ENCODE measurements at regions not wholly inside any gene's neighbourhood (a gene's known extent, or its start where the extent isn't known, plus 50 kb on each side); places are given as distances from the start of the nearest gene placed in this dataset.

GRCh38 chr6:163720460-163721235 is 306.1 kb downstream of the QKI start:
- Histone ChIP-seq H3K4me2 (ENCODE audit: low read depth, low read length) (no peak overlapping the region), H3K27me3 (replicated peaks; ENCODE audit: insufficient read depth, low read length) (no peaks in the 10 kb centered on the region), H3K4me3 (ENCODE audit: low read length) (no peak overlapping the region), H3K36me3 (replicated peaks; ENCODE audit: insufficient read depth, low read length) (no peaks in the 10 kb centered on the region), H3F3A (ENCODE audit: insufficient read depth, low read length) (no peaks in the 10 kb centered on the region), H3K9me2 (replicated peaks; ENCODE audit: insufficient read depth, low read length) (no peaks in the 10 kb centered on the region), H3K9ac (ENCODE audit: low read length) (no peak overlapping the region), H2AFZ (ENCODE audit: low read length) (no peak overlapping the region), H3K4me1 (ENCODE audit: low read length) (0 out of 2 replicates have a peak, but pooled peaks cover 8% of the 10 kb centered on the region), H3K9me3 (replicated peaks; ENCODE audit: insufficient read depth, low read length) (no peaks in the 10 kb centered on the region), H3K79me2 (ENCODE audit: low read length) (no peaks in the 10 kb centered on the region), H4K20me1 (ENCODE audit: insufficient read depth, low read length) (no peaks in the 10 kb centered on the region), H3K27ac (ENCODE audit: low read length) (no peak overlapping the region)
- DNase-seq, result no peak
- TF ChIP-seq EZH2 (optimal IDR thresholded peaks at IDR 0.05; ENCODE audit: low read depth, low read length) (no peak), EZH2phosphoT487 (IDR thresholded peaks at IDR 0.05; ENCODE audit: low read length) (no peak), CTCF (IDR thresholded peaks at IDR 0.05; ENCODE audit: low read length) (no peak)

GRCh38 chr6:163720005-163720404 is 305.5 kb downstream of the QKI start:
- Histone ChIP-seq H3K4me1 (ENCODE audit: low read length) (0 out of 2 replicates have a peak, but pooled peaks cover 8% of the 10 kb centered on the region), H3K4me2 (ENCODE audit: low read depth, low read length) (no peak overlapping the region), H3K27ac (ENCODE audit: low read length) (no peak overlapping the region), H3K9me3 (replicated peaks; ENCODE audit: insufficient read depth, low read length) (no peaks in the 10 kb centered on the region), H2AFZ (ENCODE audit: low read length) (no peak overlapping the region), H4K20me1 (ENCODE audit: insufficient read depth, low read length) (no peaks in the 10 kb centered on the region), H3F3A (ENCODE audit: insufficient read depth, low read length) (no peaks in the 10 kb centered on the region), H3K36me3 (replicated peaks; ENCODE audit: insufficient read depth, low read length) (no peaks in the 10 kb centered on the region), H3K9me2 (replicated peaks; ENCODE audit: insufficient read depth, low read length) (no peaks in the 10 kb centered on the region), H3K9ac (ENCODE audit: low read length) (no peak overlapping the region), H3K4me3 (ENCODE audit: low read length) (no peak overlapping the region), H3K27me3 (replicated peaks; ENCODE audit: insufficient read depth, low read length) (no peaks in the 10 kb centered on the region), H3K79me2 (ENCODE audit: low read length) (no peaks in the 10 kb centered on the region)
- DNase-seq, result no peak
- TF ChIP-seq CTCF (IDR thresholded peaks at IDR 0.05; ENCODE audit: low read length) (no peak), EZH2 (optimal IDR thresholded peaks at IDR 0.05; ENCODE audit: low read depth, low read length) (no peak), EZH2phosphoT487 (IDR thresholded peaks at IDR 0.05; ENCODE audit: low read length) (no peak)

GRCh38 chr6:163719028-163719742 is 304.7 kb downstream of the QKI start:
- DNase-seq, result no peak
- Histone ChIP-seq H3K4me1 (ENCODE audit: low read length) (0 out of 2 replicates have a peak, but pooled peaks cover 5% of the 10 kb centered on the region), H2AFZ (ENCODE audit: low read length) (no peak overlapping the region), H4K20me1 (ENCODE audit: insufficient read depth, low read length) (no peaks in the 10 kb centered on the region), H3K36me3 (replicated peaks; ENCODE audit: insufficient read depth, low read length) (no peaks in the 10 kb centered on the region), H3K27ac (ENCODE audit: low read length) (no peak overlapping the region), H3K27me3 (replicated peaks; ENCODE audit: insufficient read depth, low read length) (no peaks in the 10 kb centered on the region), H3K79me2 (ENCODE audit: low read length) (no peaks in the 10 kb centered on the region), H3K9ac (ENCODE audit: low read length) (no peak overlapping the region), H3K4me2 (ENCODE audit: low read depth, low read length) (no peak overlapping the region), H3K9me3 (replicated peaks; ENCODE audit: insufficient read depth, low read length) (no peaks in the 10 kb centered on the region), H3F3A (ENCODE audit: insufficient read depth, low read length) (no peaks in the 10 kb centered on the region), H3K4me3 (ENCODE audit: low read length) (no peak overlapping the region), H3K9me2 (replicated peaks; ENCODE audit: insufficient read depth, low read length) (no peaks in the 10 kb centered on the region)
- TF ChIP-seq EZH2 (optimal IDR thresholded peaks at IDR 0.05; ENCODE audit: low read depth, low read length) (no peak), EZH2phosphoT487 (IDR thresholded peaks at IDR 0.05; ENCODE audit: low read length) (no peak), CTCF (IDR thresholded peaks at IDR 0.05; ENCODE audit: low read length) (no peak)

All from MM.1S (cell line).